ENCODE measurements at regions not wholly inside any gene's neighbourhood (a gene's known extent, or its start where the extent isn't known, plus 50 kb on each side); places are given as distances from the start of the nearest gene placed in this dataset.

GRCh38 chrX:15911734-15912550 is 57.3 kb upstream of the AP1S2 start:
- Histone ChIP-seq H3K36me3 (no peaks in the 10 kb centered on the region), H3K4me3 (ENCODE audit: low read depth, low read length) (no peak overlapping the region), H3K27me3 (no peaks in the 10 kb centered on the region), H3K4me1 (no peaks in the 10 kb centered on the region), H3K9me3 (no peaks in the 10 kb centered on the region)
- DNase-seq: no peak
- TF ChIP-seq CTCF (IDR thresholded peaks at IDR 0.05; ENCODE audit: low read depth, low read length): no peak

- Histone ChIP-seq H3K27me3 (no peaks in the 10 kb centered on the region), H3K4me1 (no peaks in the 10 kb centered on the region), H3K9me3 (no peaks in the 10 kb centered on the region), H3K36me3 (no peaks in the 10 kb centered on the region), H3K4me3 (ENCODE audit: low read depth, low read length) (no peak overlapping the region)
- DNase-seq: no peak
- no peak for TF ChIP-seq CTCF (IDR thresholded peaks at IDR 0.05; ENCODE audit: low read depth, low read length)
Observed at GRCh38 chrX:15909605-15910004, 55.0 kb upstream of the AP1S2 start.

GRCh38 chrX:15908603-15909290 is 54.1 kb upstream of the AP1S2 start:
- Histone ChIP-seq H3K27me3 (no peaks in the 10 kb centered on the region), H3K4me3 (ENCODE audit: low read depth, low read length) (no peak overlapping the region), H3K36me3 (no peaks in the 10 kb centered on the region), H3K4me1 (no peaks in the 10 kb centered on the region), H3K9me3 (no peaks in the 10 kb centered on the region)
- no peak for TF ChIP-seq CTCF (IDR thresholded peaks at IDR 0.05; ENCODE audit: low read depth, low read length)
- DNase-seq: no peak

GRCh38 chrX:15906041-15906943 is 51.7 kb upstream of the AP1S2 start:
- Histone ChIP-seq H3K9me3 (no peaks in the 10 kb centered on the region), H3K4me1 (no peaks in the 10 kb centered on the region), H3K4me3 (ENCODE audit: low read depth, low read length) (no peak overlapping the region), H3K36me3 (no peaks in the 10 kb centered on the region), H3K27me3 (no peaks in the 10 kb centered on the region)
- TF ChIP-seq CTCF (IDR thresholded peaks at IDR 0.05; ENCODE audit: low read depth, low read length): no peak
- no peak for DNase-seq

Data from BE2C (cell line).